ENCODE measurements at regions not wholly inside any gene's neighbourhood (a gene's known extent, or its start where the extent isn't known, plus 50 kb on each side); places are given as distances from the start of the nearest gene placed in this dataset.

GRCh38 chr5:13566871-13567339 lies 377.6 kb downstream of the DNAH5 start:
- no peak for DNase-seq

DNA sequence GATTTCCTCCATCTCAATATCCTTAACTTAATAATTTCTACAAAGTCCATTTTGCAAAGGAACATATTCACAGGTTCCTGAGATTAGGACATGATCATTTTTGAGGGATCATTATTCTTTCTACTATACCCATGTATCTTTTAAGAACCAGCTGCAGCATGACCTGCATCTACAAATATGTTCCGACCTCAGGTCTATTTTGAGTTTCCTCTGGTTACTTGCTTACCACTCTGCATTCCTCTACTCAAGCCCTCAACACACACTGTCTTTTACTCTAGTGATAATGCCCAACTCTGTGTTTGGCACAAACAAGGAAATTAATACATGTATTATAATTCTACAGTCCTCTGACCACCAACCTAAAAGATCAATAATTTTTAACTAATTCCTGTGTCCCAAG lies 386.1 kb downstream of the DNAH5 start:
- no peak for DNase-seq

DNA sequence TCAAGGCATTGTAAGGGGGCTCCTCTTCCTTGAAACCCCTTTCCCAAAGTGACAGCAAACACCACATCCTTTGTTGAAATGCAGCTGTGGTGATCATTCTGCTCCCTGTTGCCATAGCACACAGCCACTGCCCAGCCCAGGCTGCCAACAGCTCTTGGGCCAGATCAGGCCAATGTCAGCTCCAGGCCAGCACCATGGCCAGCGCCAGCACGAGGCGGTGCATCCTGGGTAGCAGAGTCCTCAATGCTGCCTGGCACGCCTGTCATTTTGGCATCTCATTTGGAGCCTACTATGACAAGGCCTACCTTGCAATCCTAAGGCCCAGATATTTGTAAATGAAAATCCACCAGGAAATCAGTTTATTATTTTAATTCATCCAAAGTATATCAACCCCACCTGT lies 390.6 kb downstream of the DNAH5 start:
- DNase-seq, result no peak

- DNase-seq, result no peak
These were observed 392.1 kb downstream of the DNAH5 start for GRCh38 chr5:13552361-13552760.

DNA sequence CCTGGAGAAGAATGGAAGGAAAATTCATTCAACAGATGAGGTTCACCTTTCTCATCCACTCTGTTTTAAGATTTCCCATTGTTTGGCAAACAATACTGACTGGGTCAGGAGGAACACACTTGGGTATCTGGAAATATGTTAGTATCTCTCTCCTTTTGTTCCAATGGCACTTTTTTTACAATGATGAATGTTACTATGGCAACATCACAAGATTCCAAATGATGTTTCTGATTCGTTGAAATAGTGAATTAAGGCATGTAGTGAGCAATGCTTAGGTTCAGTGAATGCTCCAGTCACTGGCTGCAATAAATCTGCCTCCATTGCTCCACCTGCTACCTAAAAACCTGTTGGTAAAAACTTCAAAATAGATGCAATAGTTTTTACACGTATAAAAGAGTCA lies 392.8 kb downstream of the DNAH5 start:
- no peak for DNase-seq

GRCh38 chr5:13540168-13540750 lies 404.2 kb downstream of the DNAH5 start:
- DNase-seq, result no peak

GRCh38 chr5:13536933-13537332 lies 407.6 kb downstream of the DNAH5 start:
- DNase-seq, result no peak

DNA sequence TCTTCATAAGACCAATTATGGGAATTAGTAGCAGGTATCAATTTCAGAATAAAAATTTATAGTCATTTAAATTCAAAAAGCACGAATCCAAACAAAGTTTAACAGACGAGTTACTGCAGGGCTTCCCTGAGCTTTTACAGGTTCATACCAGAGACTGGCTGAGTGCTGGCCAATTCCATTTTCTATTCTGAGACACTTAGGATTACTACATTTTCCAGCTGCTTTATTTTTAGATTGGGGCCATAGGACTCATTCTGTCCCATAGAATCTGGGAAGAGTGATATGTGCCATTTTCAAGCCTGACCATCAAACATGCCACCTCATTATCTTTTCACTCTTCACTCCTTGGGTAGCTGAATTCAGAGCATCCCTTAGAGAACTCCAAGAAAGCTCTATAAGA lies 410.7 kb downstream of the DNAH5 start:
- DNase-seq, result no peak

- DNase-seq, result no peak
These were observed 415.2 kb downstream of the DNAH5 start for GRCh38 chr5:13529300-13529699.

DNA sequence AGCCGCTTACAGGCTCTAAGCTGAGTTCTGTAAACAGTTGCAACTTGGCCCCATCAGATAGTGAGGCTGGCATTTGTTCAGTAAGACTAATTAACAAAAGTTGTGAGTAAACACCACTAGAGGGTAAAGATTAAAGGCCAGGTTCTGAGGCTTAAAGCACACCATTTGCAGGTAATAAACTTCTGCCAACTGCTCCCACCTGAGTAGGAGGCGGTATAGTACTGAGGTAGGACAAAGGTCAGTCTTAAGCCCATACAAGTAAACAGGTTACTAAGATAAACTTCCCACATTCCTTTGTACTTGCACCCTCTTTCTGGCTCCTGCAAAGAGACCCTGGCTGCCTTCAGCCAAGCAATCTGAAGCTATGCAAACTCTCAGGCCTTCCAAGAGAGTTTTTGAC lies 419.6 kb downstream of the DNAH5 start:
- no peak for DNase-seq

GRCh38 chr5:13519131-13519530 lies 425.4 kb downstream of the DNAH5 start:
- DNase-seq, result no peak

- no peak for DNase-seq
These were observed 428.3 kb downstream of the DNAH5 start for GRCh38 chr5:13516195-13516594.

DNA sequence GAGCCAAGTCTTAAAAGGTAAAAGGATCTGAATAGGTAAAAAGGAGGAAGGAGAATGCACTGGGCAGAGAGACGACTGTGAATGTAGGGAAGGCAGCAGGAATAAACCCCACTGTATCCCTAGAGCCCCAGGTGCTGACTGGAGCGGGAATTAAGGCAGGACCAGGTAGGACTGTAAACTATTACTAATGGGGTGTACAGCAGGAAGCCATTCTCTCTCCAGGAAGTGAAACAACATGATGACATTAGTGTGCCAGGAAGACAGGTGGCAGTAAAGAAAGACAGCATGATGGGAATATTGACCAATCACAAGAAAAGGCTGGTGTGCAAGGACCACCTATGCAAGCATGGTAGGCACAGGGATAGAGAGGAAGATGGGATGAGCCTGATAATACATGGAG lies 433.0 kb downstream of the DNAH5 start:
- no peak for DNase-seq

- no peak for DNase-seq
These were observed 433.9 kb downstream of the DNAH5 start for GRCh38 chr5:13510616-13511015.

DNA sequence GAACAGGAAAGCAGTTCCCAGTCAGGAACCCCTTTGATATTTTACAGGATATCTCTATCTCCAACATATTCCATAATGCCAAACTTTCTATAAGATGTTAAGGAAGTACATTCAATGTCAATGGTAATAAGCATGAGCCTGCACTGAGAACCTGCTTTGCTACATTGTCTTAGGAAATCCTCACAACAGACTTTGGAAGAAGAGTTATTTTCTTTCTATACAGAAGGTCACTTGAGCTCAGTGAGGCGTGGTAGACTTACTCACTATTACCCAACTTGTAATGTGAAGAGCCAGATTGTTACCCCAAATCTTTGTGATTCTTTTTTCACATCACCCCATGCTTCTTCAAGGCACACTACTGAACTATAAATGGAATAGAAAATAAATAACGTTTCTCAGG lies 435.9 kb downstream of the DNAH5 start:
- DNase-seq, result no peak

GRCh38 chr5:13505326-13505725 lies 439.2 kb downstream of the DNAH5 start:
- DNase-seq, result no peak

GRCh38 chr5:13503017-13503416 lies 441.5 kb downstream of the DNAH5 start:
- no peak for DNase-seq

DNA sequence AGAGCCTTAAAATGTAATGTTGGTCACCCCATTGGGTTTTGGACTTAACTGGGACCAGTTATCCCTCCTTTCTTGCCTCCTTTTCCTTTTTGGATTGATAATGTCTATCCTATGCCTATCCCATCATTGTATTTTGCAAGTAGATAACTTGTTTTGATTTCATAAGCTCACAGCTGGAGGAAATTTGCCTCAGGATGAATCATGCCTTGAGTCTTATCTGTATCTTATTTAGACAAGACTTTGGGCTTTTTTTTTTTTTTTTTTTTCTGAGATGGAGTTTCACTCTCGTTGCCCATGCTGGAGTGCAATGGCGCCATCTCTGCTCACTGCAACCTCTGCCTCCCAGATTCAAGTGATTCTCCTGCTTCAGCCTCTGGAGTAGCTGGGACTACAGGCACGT lies 443.3 kb downstream of the DNAH5 start:
- no peak for DNase-seq

- no peak for DNase-seq
These were observed 446.2 kb downstream of the DNAH5 start for GRCh38 chr5:13498279-13498678.

GRCh38 chr5:13488254-13488931 lies 456.1 kb downstream of the DNAH5 start:
- DNase-seq, result no peak

DNA sequence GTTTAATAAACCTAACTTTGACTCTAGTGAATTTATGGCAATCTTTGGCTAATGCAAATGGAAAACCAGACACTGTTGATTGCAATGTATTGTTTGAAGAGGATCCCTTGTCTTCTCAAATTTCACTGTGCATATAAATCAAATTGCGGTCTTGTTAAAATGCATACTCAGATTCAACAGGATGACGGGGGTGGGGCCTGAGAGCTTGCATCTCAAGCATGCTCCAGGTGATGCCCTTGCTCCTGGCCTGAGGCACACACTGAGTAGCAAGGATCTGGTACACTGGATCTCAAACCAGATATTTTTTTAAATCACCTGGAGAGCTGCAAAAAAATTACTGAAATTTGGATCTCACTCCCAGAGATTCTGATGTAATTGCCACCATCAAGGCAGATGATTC lies 463.7 kb downstream of the DNAH5 start:
- DNase-seq, result no peak

DNA sequence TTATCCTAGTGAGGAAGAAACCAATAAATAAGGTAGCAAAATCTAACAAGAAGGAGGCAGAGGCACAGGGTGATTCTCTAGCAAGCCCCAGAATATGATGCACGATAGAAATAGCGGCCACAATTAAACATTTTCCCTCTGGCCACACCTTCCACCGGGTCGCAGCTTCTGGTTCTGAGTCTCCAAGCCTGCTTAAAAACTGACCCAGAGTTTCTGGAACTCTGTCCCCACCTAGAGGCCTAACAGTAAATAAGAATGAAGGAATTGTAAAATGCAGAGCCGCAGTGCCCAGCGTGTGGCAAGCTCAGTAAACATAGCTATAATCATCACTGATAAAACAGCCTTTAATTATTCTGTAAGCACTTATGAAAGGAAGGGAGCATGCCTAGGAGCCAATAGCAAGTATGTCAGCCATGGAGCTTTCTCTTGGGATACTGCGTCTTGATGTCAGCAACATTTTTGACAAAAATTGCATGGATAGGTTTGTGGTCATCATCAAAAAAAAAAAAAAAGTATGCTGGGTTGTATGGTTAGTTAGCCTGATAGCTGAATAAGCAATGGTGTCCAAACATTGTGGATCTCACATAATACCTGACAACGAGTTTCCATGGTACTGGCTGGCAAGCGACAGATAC lies 465.5 kb downstream of the DNAH5 start:
- DNase-seq, result no peak

- no peak for DNase-seq
These were observed 467.3 kb downstream of the DNAH5 start for GRCh38 chr5:13477118-13477737.

GRCh38 chr5:13472842-13473241 lies 471.6 kb downstream of the DNAH5 start:
- DNase-seq, result no peak
